ENCODE measurements at regions not wholly inside any gene's neighbourhood (a gene's known extent, or its start where the extent isn't known, plus 50 kb on each side); places are given as distances from the start of the nearest gene placed in this dataset.

DNA sequence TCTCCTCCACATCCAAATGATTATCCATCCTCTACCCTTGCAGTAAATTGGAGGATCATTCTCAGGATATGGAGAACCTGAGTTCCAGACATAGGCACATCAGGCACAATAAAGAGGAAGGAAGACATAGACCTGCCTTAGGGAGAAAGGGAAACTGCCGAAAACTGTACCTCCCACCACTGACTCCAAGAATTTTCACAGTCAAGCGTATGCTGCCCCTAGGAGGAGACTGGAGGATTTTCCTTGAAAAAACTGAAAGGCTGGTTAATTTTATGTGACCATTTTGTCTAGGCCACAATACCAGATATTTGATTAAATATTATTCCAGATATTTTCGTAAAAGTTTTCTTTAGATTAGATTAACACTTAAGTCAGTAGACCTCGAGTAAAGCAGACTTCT is 638.5 kb upstream of the PKDCC start:
- DNase-seq (ENCODE audit: low read depth), result no peak

DNA sequence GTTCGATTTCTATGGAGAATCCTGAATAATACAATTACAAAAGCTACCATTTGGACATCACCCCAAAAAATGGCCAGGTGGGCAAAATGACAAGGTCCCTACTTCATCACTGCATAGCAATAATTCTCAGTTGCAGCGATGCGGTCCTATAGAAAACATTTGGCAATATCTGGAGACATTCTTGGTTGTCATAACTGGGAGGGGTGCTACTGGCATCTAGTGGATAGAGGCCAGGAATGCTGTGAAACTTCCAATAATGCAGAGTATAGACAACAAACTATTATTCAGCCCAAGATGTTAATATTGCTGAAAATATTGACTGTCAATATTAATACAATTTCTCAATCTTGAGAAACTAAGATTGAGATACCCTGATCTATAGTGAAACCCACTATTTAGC is 637.8 kb upstream of the PKDCC start:
- no peak for DNase-seq (ENCODE audit: low read depth)

DNA sequence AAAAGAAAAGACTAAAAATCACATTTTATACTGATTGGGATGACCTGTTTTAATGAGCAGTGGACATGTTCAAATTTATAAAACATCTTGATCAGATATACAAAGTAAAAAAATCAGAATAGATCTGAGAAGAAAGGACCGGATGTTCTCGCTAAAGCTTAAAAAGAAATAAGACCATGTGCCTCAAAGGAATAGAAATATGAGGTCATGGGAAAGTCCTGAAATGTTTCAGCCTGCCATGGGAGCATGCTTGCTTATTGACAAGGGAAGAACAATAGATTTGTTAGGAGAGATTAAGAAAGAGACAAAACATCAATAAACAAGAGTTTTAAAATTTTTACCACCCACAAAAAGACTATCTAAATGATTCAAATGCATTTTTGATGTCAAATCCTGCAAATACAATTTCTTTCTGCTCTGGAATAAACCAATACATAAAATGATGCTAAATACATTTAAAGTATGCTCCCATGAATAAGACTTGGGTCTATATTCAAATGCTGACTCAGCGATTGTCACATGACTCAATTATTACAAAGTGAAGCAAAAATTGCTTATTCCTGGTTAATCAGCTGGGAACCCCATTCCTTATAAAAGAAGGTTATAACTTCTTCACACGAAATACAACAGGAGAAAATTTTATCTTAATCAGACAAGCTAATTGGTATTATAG is 633.9 kb upstream of the PKDCC start:
- no peak for DNase-seq (ENCODE audit: low read depth)

GRCh38 chr2:41414486-41415230 is 633.2 kb upstream of the PKDCC start:
- no peak for DNase-seq (ENCODE audit: low read depth)

GRCh38 chr2:41417511-41417910 is 630.3 kb upstream of the PKDCC start:
- DNase-seq (ENCODE audit: low read depth), result no peak

DNA sequence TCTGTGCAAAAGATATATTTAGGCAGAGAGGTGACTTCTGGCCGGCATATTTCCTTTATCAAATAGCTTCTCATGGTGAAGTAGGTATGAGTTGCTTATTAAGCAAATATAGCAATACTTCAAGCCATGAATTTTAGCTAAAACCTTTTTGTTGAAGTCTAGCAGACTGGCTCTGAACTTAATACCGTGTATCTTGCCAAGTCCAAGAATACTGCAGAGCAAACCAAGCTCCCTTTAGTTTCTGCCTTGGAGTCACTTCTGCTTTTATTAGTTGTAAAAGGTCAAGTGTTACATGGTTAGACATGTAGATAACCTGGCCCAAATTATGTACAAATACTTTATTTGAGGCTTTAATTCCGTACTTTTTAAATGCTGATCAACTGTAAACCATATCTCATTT is 627.6 kb upstream of the PKDCC start:
- no peak for DNase-seq (ENCODE audit: low read depth)

DNA sequence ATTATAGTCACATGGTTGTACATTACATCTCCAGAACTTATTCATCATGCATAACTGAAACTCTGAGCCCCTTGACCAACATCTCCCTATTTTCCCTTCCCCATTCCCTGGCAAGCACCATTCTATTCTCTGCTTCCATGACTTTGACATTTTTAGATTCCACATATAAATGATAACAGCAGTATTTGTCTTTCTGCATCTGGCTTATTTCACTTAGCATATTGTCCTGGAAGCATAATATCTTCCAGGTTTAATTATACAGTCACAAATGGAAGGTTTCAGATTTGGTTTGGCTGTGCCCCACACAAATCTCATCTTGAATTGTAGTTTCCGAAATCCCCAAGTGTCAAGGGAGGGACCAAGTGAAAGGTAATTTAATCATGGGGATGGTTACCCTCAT is 626.9 kb upstream of the PKDCC start:
- no peak for DNase-seq (ENCODE audit: low read depth)

DNA sequence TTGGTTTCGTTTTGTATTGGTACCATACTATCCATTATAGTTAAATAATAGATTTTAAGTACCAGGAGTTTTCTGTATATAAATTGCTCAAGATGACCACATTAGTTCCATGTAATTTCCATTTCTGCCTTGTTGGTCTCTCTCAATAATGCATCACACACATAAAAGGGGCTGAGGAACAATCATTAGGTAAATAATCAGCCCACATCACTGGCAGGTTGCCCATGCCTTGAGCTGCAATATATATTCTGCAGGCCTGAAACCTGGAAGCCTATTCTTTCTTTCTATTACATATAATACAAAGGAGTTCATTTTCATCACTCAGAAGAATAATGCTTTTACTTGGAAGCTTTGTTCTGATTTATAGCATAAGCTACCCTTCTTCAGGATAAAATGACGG is 616.1 kb upstream of the PKDCC start:
- DNase-seq (ENCODE audit: low read depth), result no peak

GRCh38 chr2:41432459-41432858 is 615.4 kb upstream of the PKDCC start:
- DNase-seq (ENCODE audit: low read depth), result no peak

- DNase-seq (ENCODE audit: low read depth), result no peak
Measured at GRCh38 chr2:41434991-41435390, 612.8 kb upstream of the PKDCC start.

- DNase-seq (ENCODE audit: low read depth), result no peak
Measured at GRCh38 chr2:41441958-41442357, 605.9 kb upstream of the PKDCC start.

- DNase-seq (ENCODE audit: low read depth), result no peak
Measured at GRCh38 chr2:41445865-41446264, 602.0 kb upstream of the PKDCC start.

GRCh38 chr2:41446266-41446665 is 601.6 kb upstream of the PKDCC start:
- DNase-seq (ENCODE audit: low read depth), result no peak

GRCh38 chr2:41448221-41448620 is 599.6 kb upstream of the PKDCC start:
- no peak for DNase-seq (ENCODE audit: low read depth)

- DNase-seq (ENCODE audit: low read depth), result no peak
Measured at GRCh38 chr2:41457026-41457425, 590.8 kb upstream of the PKDCC start.

GRCh38 chr2:41460661-41461060 is 587.2 kb upstream of the PKDCC start:
- DNase-seq (ENCODE audit: low read depth), result no peak

DNA sequence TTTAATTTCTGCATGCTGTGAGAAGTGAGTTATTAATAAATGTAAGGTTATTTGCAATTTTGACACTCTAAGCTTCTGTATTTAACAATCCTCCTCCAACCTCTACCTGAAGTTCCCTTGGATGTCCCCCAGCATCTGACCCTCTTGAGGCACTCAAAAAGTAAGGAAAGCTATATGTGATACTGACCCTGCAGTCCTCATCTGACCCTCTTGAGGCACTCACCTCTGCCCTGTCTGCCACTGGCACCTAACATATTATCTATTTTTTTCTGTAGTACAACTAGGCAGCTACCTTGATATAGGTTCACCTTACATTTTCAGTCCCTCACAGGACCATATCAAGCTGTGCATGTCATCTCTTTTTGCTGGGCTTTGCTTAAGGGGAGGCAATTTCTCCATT is 583.4 kb upstream of the PKDCC start:
- DNase-seq (ENCODE audit: low read depth), result no peak

- DNase-seq (ENCODE audit: low read depth), result no peak
Measured at GRCh38 chr2:41475959-41476358, 571.9 kb upstream of the PKDCC start.

DNA sequence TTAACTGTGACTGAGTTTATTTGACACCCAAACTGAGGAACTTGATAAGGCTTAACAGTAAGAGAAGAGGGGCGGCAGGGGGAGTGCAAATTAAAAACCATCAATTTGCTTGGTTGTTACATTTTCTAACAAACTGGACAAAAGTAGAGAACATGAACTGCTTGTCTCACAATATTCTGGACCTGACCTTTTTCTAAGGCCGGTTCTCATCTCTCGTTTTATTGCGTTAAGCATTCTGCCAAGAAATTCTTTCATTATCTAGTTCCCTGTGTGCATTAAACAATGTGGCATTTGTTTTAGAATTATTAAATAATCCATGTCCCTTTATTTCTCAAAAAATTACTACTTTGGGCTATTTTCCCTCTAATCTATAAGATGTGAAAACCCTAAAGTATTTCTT is 565.2 kb upstream of the PKDCC start:
- no peak for DNase-seq (ENCODE audit: low read depth)

- DNase-seq (ENCODE audit: low read depth), result no peak
Measured at GRCh38 chr2:41483226-41483625, 564.6 kb upstream of the PKDCC start.

GRCh38 chr2:41483982-41484857 is 563.6 kb upstream of the PKDCC start:
- DNase-seq (ENCODE audit: low read depth), result no peak

GRCh38 chr2:41484858-41485234 is 563.0 kb upstream of the PKDCC start:
- no peak for DNase-seq (ENCODE audit: low read depth)

DNA sequence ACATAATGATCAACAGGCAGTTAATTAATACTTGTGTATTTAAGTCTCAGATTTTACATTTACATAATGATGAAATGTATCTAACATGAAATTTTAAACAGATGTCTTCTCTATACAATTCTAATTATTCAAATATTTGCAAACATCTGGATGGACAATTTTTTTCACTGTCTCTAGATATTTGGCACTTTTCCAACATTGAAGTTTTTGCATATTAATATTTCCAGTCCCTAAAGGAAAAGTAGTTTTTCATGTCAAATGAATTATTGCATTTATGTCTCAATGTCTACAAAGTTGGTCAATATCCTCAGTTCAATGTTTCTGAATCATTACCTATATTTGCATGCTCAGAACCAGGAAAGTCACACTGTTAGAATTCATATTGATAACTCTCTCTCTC is 560.9 kb upstream of the PKDCC start:
- DNase-seq (ENCODE audit: low read depth), result no peak
